CD4-positive, alpha-beta T cell treated with Interleukin-10 for 1 hour (primary cell): ENCODE measurements at regions not wholly inside any gene's neighbourhood (a gene's known extent, or its start where the extent isn't known, plus 50 kb on each side); places are given as distances from the start of the nearest gene placed in this dataset.

Experiments
- DNase-seq: peaks from one replicate; pipeline ENCODE4 v3.0.0-alpha.2; 2020

GRCh38 chr15:70195171-70195570 is 97.5 kb upstream of the TLE3 start:
- no peak for DNase-seq

DNA sequence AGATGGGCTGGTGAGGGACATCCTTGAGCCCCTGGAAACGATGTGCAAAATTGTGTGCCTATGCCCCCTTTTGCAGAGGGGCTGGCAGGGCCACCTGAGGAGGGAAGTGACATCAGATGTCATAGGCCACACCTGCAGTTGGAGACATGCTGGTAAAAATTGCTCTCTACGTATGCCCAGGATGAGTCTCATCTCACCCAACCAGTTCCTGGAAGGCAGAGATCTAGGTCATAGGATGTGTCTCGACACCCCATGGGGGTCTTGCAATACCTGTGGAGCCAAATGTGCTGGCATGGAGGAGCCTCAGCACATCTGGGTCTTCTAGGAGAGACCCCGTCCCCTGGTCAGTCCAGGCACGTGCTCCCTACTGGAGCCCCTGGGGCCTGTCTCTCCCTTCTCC is 96.5 kb upstream of the TLE3 start:
- no peak for DNase-seq

- no peak for DNase-seq
Observed at GRCh38 chr15:70193734-70194133, 96.0 kb upstream of the TLE3 start.

GRCh38 chr15:70192490-70192889 is 94.8 kb upstream of the TLE3 start:
- no peak for DNase-seq

GRCh38 chr15:70192041-70192440 is 94.3 kb upstream of the TLE3 start:
- no peak for DNase-seq

- DNase-seq: no peak
Observed at GRCh38 chr15:70190965-70191364, 93.2 kb upstream of the TLE3 start.

GRCh38 chr15:70189826-70190695 is 92.3 kb upstream of the TLE3 start:
- DNase-seq: no peak

DNA sequence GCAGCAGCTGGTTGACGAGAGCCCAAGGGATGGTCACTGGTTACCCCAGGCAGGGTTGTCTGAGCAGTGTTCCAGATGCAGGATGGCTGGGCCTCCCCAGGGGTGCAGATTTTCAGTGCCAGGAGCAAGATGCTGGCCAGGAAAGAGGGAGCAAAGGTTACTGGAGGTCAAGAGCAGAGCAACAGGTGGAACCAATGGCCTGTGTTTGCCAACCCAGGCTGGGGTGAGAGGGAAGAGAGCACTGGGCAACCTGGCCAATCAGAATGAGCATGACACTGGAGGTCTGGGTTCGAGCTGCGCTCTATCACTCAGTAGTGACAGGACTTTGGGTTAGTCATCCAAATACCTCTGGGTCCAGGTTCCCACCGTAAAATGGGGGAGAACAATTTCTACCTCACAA is 90.6 kb upstream of the TLE3 start:
- DNase-seq: no peak

- DNase-seq: no peak
Observed at GRCh38 chr15:70187331-70187730, 89.6 kb upstream of the TLE3 start.

- no peak for DNase-seq
Observed at GRCh38 chr15:70186152-70186551, 88.4 kb upstream of the TLE3 start.

DNA sequence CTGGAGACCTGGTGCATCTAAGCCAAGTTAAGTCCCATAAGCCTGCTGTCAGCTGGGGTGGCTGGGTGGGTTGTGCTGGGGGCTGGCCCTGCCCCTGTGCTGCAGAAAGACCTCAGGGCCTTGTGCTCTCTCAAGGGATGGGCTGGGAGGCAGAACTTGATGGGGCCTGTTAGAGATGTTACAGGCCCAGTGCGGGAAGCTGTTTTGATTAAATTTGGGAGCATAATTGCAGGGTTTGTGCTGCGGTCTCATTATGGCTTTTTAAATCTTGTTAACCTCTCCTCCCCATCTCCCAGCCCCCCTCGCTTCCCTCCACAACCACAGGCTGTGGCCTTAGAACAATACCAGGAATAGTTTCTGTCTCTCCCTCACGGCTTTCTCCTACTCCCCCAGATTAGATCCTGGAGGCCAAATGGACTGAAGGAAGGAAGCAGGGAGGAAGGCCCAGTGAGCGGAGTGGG is 87.6 kb upstream of the TLE3 start:
- DNase-seq: no peak

GRCh38 chr15:70182858-70183695 is 85.4 kb upstream of the TLE3 start:
- no peak for DNase-seq

GRCh38 chr15:70181626-70182255 is 84.0 kb upstream of the TLE3 start:
- no peak for DNase-seq

DNA sequence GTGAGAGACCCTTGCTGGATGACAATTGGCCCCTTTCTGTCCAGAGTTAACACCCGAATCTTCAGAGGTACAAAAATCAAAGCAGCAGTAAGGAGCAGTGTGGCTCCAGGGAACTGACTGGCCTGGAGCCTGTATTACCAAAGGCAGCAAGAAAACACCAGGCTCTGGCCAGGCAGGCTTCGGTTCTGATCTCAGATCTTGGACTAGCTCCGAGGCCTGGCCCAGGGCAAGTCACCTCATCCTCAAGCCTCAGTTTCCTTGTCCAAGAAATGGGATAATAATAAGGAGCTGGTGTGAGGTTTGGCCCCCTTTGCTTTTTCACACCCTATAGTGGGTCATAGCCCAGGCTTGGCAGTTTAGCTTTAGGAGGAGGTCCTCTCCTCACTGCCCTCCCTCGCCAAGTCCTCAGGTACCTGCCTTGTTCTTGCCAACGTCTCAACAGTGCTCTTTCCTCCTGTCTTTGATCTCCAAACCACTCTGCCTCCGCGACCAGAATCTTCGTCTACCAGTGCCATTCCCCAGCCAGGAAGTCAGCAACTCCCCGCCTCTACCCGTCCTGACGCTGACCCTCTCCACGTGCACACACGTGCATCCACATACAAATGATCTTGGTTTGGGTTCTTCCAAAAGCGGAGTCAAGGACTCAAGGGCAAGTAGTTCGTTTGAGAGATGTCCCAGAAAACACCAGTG is 82.6 kb upstream of the TLE3 start:
- no peak for DNase-seq

DNA sequence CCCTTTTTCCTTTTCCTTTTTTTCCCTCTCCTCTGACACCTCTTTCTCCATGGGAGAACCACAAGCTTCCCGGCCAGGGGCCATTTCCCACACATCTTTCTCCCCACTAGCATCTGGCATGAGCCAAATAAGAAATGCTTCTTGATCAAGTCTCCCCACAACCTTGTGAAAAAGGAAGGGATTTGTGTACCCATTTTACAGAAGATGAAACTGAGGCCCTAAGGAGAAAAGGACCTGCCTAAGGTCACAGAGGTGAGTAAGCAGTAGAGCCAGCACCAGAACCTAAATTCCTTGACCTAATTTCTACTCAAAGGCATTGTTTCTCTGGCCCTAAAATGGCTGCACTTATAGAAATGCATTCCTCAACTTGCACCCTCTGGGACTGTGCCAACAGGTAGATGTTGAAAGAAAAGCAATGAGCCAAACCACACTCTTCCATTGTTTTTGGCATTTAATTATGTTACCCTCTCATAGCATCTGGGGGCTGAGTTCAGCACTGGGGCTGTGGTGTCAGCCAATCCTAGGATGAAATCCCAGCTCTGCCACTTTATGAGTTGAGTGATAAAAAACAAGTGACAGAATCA is 81.7 kb upstream of the TLE3 start:
- DNase-seq: no peak

DNA sequence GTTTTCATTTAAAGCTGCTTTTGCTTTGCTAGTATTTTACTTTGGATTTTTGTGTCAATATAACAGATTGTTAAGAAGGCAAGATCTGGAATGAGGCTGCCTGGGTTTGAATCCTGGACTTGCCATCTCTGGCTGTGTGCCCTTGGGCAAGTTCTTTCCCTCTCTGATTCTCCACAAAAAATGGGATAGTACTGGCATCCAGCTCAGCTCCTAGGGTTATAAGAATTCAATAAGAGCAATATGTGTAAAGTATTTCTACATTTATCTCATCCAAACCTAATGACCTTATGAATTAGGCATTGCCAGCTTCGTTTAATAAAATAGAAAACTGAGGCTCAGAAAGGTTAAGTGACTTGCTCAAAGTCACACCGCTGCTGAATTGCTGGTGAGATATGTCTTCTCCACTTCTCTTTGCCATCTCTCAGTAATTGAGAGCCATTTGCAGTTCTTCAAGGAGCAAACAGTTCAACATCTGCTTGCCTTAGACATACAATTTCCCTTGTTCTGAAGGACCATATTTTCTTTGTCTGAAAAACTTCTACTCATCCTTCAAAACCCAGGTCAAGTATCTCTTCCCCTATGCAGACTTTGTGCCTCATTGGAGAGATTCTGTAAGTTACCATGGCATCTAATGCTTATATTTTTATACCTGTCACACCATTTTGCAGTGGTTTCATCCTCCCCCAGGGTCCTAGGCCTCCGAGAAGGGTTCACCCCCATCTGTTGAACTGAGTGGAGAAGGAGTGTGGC is 80.8 kb upstream of the TLE3 start:
- DNase-seq: no peak

DNA sequence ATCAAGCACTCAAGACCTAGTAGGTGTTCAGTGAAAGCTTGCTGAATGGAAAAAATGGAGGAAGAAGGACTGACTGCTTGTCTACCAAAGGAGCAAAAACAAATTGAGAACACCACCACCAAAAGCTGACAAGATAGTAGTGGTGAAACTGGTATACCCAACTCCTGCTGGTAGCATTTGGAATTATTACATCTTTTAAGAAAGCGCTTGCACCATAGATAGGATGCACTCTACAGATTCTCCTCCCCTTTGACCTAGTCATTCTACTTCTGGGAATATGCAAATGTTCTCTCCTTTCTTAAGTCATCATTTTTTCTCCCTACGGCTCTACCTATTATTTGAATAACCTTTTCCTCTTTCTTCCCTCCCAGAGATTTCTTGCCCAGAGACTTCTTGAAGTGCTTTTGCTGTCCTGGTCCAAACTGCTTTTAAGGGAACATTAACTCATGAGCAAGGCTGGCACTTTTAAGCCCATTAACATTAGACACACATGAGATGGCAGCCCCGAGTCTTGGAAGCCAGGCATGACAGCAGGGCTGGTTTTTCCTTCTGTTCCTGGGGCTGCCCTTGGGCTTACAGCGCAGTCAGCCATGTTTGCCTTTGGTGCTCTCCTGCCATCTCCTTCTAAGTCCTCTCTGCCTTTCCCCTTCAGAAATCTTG is 75.0 kb upstream of the TLE3 start:
- DNase-seq: no peak

DNA sequence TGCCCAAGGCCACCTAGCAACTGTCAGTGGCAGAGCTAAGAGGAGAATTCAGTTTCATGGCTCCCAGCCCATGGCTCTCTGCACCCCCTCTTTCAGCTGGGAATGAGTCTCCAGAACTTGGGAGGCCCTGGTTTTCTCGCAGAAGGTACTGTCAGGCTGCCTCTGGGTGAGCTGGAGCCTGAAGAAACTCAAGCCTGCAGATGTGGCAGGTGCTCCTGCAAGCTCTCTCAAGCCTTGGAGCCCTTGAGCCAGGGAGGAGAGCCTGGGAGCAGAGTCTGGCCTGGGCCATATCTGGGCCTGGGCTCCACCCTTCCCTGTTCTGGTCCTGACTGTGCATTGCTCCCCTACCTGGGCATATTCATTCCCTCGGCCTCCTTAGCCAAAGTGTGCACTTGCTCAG is 74.4 kb upstream of the TLE3 start:
- no peak for DNase-seq

DNA sequence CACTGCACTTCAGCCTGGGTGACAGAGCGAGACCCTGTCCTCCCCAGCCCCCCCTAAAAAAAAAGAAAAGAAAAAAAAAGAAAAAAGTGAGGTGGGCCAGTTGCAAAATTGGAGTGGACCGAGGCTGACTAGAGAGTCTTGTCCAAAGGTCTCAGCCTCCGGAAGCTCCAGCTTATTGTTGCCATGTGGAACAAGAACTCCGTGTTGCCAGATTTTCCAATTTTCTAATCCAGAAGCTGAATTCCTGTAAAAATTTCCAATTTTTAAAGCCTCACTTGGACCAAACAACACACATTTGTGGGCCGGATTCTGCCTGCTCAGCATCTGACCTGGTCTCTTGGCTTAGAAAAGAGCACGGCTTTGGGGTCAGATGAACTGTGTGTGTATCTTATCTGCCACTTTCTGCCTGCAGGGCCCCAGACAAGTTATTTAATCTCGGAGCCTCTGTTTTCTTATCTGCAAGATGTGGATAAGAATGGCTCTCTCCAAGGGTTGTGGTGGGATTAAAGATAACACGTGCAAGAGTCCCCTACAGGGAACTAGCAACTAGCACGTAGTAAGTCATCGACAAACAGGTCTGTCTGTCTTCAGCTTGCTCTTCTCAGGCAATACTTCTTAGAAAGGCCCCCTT is 73.7 kb upstream of the TLE3 start:
- no peak for DNase-seq

GRCh38 chr15:70170096-70170699 is 72.5 kb upstream of the TLE3 start:
- DNase-seq: no peak
